ENCODE measurements at regions not wholly inside any gene's neighbourhood (a gene's known extent, or its start where the extent isn't known, plus 50 kb on each side); places are given as distances from the start of the nearest gene placed in this dataset.

DNA sequence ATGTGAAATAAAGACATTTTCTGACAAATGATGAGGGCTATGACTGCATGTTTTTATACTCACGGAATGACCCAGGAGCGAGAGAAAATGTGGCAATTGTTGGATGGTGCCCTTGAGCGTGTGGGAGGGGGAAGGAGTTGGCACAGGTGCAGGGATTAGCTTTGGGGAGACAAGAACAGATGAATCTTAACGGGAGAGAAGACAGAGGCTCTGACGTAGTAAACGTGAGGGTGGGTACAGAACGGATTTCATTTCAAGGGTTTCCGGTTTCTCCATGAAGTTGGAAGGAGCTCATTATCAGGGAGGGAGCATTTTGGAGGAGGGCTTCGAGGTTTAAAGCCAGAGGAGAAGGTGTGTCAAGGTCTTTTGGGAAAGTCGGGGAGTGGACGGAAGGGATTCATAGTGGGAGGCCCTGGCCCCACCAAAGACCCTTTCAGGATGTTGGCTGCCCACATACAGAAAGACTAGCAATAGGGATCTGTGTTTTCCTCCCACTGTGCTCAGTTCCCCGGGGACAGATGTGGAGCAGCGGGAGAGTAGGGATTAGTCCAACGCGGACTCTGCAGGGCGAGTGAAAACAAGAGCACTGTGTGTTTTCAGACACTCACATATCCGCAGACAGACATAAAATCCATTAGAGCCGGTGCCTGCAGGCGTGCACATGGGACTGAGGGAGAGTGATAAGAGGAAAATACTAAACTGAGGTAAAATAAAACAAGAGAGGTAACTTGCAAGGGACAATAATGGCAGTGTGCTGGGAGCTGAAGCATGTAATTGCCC is 584.1 kb downstream of the AJAP1 start (continued):
- TF ChIP-seq, protein P1, sequence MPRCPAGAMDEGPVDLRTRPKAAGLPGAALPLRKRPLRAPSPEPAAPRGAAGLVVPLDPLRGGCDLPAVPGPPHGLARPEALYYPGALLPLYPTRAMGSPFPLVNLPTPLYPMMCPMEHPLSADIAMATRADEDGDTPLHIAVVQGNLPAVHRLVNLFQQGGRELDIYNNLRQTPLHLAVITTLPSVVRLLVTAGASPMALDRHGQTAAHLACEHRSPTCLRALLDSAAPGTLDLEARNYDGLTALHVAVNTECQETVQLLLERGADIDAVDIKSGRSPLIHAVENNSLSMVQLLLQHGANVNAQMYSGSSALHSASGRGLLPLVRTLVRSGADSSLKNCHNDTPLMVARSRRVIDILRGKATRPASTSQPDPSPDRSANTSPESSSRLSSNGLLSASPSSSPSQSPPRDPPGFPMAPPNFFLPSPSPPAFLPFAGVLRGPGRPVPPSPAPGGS (IDR thresholded peaks at IDR 0.05; ENCODE audit: borderline replicate concordance, insufficient read depth, low read depth, low read length, poor library complexity, severe bottlenecking), result no peak

- FAIRE-seq, result no peak
- RAD21 ChIA-PET (ENCODE audit: unreplicated experiment), result no interaction called here
Observed at GRCh38 chr1:5235355-5235899, 581.0 kb downstream of the AJAP1 start.

More at GRCh38 chr1:5235355-5235899, 581.0 kb downstream of the AJAP1 start:
- ATAC-seq (no peak), DNase-seq (ENCODE audit: low read depth, low spot score) (no peak)
- no peak overlapping the region for H2AFZ ChIP-seq (ENCODE audit: control insufficient read depth, low read depth, low read length)
- H3K9me3 ChIP-seq (replicated peaks; ENCODE audit: control insufficient read depth, insufficient read depth, low read length), result no peaks in the 10 kb centered on the region; the same call in 2 of the 3 replicates
- no peaks in the 10 kb centered on the region for H3K27me3 ChIP-seq (replicated peaks in 1 of 2; ENCODE audit: control insufficient read depth in 2 of 2, insufficient read depth in 2 of 2, low read length in 1 of 2)
- ChIA-PET POLR2A (no interaction called here), CTCF (no interaction called here), SMC1A (ENCODE audit: uncharacterized antibody, unreplicated experiment) (interaction anchor here (1.1 to 1.8 kb wide), 2 partner anchors 16 to 31 kb away, joined by 3 to 4 read pairs; no protein-coding TSS in a partner anchor)
- no peak overlapping the region for H3K4me2 ChIP-seq (ENCODE audit: control insufficient read depth, insufficient read depth)
- H3K4me3 ChIP-seq, result no peak overlapping the region
- in situ Hi-C loops (cut with MboI), result no loop called here
- H3K4me1 ChIP-seq (ENCODE audit: control insufficient read depth, insufficient read depth, low read length), result no peaks in the 10 kb centered on the region
- no peak for TF ChIP-seq NR2C2 (IDR thresholded peaks at IDR 0.05; ENCODE audit: borderline replicate concordance, control insufficient read depth, insufficient read length, low read depth)
- TF ChIP-seq USF1 (IDR thresholded peaks at IDR 0.05; ENCODE audit: borderline replicate concordance, extremely low read length, insufficient read depth, low read depth, low read length), result no peak
- no peak for TF ChIP-seq ZNF217 (IDR thresholded peaks at IDR 0.05)
- TF ChIP-seq NFYA (IDR thresholded peaks at IDR 0.05; ENCODE audit: borderline replicate concordance, low read depth, low read length), result no peak
- intact Hi-C loops (cut with micrococcal nuclease; ENCODE audit: unreplicated experiment), result no loop called here
- H3K9ac ChIP-seq (ENCODE audit: control insufficient read depth, insufficient read depth, low read length), result no peak overlapping the region
- 1% methylated on average over 6 of the region's 6 CpGs for WGBS (ENCODE audit: insufficient coverage, insufficient replicate concordance, low lambda C conversion rate, missing lambda C conversion rate)
- H3K36me3 ChIP-seq (ENCODE audit: control insufficient read depth in 2 of 2, insufficient read depth in 2 of 2, low read length in 1 of 2), result no peaks in the 10 kb centered on the region
- no peaks in the 10 kb centered on the region for H3K79me2 ChIP-seq (ENCODE audit: control insufficient read depth, insufficient read depth, low read length)
- no peak overlapping the region for H3K27ac ChIP-seq (ENCODE audit: control insufficient read depth, insufficient read depth)
- H4K20me1 ChIP-seq (ENCODE audit: control insufficient read depth, insufficient read depth), result no peaks in the 10 kb centered on the region
- no TSS peak for BruUV-seq (replicated peaks)
